Stomach (tissue), 4 donors: ENCODE measurements at regions not wholly inside any gene's neighbourhood (a gene's known extent, or its start where the extent isn't known, plus 50 kb on each side); places are given as distances from the start of the nearest gene placed in this dataset.

Experiments used
- POLR2AphosphoS5 ChIP-seq, 3 donors: sonication (generic); formaldehyde crosslinking; IDR thresholded peaks; one replicate each; pipeline ENCODE4 v1.6.1; 2016; ENCODE audit warnings: antibody characterized with exemption in 3 of 3
- TF ChIP-seq, protein P1 (sequence below), 7 experiments: fragments of 450-650 bp in 4 of 7; fragments of 200-600 bp in 3 of 7; sonication (generic) in 3 of 7; IDR thresholded peaks; one replicate each; pipeline ENCODE4 v1.5.1; 2016 to 2019; ENCODE audit warnings: antibody characterized with exemption in 7 of 7, control low read depth in 2 of 7, mild to moderate bottlenecking in 1 of 7

DNA sequence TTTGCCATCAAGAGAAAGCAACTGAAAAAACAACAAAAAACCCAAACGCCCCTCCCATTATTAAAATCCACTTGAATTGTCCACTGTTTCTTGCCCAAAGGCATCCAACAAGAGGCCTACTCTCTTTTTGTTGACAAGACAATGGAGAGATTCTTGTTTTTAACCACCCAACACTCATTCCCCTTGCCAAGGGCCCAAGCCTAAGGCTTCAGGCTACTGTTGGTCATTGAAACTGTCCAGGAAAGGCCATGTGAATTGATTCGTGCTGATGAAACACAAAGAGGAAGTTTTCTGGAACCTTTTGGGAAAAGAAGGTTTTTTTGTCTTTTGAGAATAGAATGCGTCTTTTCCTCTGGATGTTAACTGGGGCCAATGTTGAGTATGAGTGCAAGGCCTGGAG, 157.4 kb upstream of the PFN2 start:
- TF ChIP-seq, protein P1, sequence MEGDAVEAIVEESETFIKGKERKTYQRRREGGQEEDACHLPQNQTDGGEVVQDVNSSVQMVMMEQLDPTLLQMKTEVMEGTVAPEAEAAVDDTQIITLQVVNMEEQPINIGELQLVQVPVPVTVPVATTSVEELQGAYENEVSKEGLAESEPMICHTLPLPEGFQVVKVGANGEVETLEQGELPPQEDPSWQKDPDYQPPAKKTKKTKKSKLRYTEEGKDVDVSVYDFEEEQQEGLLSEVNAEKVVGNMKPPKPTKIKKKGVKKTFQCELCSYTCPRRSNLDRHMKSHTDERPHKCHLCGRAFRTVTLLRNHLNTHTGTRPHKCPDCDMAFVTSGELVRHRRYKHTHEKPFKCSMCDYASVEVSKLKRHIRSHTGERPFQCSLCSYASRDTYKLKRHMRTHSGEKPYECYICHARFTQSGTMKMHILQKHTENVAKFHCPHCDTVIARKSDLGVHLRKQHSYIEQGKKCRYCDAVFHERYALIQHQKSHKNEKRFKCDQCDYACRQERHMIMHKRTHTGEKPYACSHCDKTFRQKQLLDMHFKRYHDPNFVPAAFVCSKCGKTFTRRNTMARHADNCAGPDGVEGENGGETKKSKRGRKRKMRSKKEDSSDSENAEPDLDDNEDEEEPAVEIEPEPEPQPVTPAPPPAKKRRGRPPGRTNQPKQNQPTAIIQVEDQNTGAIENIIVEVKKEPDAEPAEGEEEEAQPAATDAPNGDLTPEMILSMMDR (IDR thresholded peaks at IDR 0.05): no peak
- no peak for TF ChIP-seq POLR2AphosphoS5 (IDR thresholded peaks at IDR 0.05)
